ENCODE measurements at regions not wholly inside any gene's neighbourhood (a gene's known extent, or its start where the extent isn't known, plus 50 kb on each side); places are given as distances from the start of the nearest gene placed in this dataset.
A peak's percentile ranks its signal among the peaks of the same experiment; 100 is the strongest.

DNA sequence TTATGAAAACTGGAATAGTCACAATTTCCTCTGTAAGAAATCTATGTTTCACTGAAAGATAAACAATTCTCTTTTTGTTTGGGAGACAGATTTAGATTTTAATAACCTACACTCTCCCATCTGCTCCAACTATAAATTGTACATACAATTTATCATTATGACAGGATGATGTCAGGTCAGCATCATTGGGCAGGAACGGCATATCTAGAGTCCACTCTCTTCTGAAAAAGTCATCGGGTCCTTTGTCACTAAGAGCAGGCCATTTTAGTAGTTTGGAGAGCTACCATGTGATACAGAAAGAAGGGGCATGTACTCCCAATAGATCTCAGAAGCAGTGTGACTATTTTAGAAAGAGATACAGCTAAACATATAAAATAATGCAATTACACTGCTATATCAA, 180.8 kb upstream of the ARGLU1 start:
- Histone ChIP-seq H3K4me3 (ENCODE audit: low read depth, low read length) (no peak overlapping the region), H3K9me3 (ENCODE audit: severe bottlenecking) (peaks cover 3% of the 10 kb centered on the region), H3K27me3 (ENCODE audit: insufficient read depth, low read depth, severe bottlenecking) (peaks cover 3% of the 10 kb centered on the region), H3K27ac (no peak overlapping the region), H3K36me3 (no peaks in the 10 kb centered on the region)
- TF ChIP-seq, protein P1, sequence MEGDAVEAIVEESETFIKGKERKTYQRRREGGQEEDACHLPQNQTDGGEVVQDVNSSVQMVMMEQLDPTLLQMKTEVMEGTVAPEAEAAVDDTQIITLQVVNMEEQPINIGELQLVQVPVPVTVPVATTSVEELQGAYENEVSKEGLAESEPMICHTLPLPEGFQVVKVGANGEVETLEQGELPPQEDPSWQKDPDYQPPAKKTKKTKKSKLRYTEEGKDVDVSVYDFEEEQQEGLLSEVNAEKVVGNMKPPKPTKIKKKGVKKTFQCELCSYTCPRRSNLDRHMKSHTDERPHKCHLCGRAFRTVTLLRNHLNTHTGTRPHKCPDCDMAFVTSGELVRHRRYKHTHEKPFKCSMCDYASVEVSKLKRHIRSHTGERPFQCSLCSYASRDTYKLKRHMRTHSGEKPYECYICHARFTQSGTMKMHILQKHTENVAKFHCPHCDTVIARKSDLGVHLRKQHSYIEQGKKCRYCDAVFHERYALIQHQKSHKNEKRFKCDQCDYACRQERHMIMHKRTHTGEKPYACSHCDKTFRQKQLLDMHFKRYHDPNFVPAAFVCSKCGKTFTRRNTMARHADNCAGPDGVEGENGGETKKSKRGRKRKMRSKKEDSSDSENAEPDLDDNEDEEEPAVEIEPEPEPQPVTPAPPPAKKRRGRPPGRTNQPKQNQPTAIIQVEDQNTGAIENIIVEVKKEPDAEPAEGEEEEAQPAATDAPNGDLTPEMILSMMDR (IDR thresholded peaks at IDR 0.05; ENCODE audit: low read depth, low read length), result no peak
- no peak for DNase-seq

DNA sequence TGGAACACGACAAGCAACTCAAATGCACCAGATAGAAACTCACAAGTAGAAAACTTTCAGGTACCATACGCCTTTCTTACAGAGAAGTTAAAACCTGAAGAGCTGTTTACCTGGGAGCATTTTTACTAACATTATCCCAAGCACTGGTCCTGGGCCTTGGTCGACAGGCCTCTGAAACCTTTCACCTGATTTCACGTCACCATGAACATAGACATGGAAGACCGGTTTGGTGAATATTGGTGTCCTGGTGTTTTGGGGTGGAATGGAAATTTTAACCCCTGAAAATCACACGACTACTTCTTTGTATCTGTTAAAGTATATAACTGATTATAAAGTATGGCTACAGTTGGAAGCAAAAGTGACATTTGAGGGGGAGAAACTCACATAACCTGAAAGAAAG, 176.6 kb upstream of the ARGLU1 start:
- H3K9me3 ChIP-seq (ENCODE audit: severe bottlenecking), result peaks cover 3% of the 10 kb centered on the region
- no peak for DNase-seq
- H3K36me3 ChIP-seq, result no peaks in the 10 kb centered on the region
- no peak overlapping the region for H3K4me3 ChIP-seq (ENCODE audit: low read depth, low read length)
- peaks cover 4% of the 10 kb centered on the region for H3K27me3 ChIP-seq (ENCODE audit: insufficient read depth, low read depth, severe bottlenecking)
- H3K27ac ChIP-seq, result no peak overlapping the region
- TF ChIP-seq, protein P1 (IDR thresholded peaks at IDR 0.05; ENCODE audit: low read depth, low read length), result no peak

DNA sequence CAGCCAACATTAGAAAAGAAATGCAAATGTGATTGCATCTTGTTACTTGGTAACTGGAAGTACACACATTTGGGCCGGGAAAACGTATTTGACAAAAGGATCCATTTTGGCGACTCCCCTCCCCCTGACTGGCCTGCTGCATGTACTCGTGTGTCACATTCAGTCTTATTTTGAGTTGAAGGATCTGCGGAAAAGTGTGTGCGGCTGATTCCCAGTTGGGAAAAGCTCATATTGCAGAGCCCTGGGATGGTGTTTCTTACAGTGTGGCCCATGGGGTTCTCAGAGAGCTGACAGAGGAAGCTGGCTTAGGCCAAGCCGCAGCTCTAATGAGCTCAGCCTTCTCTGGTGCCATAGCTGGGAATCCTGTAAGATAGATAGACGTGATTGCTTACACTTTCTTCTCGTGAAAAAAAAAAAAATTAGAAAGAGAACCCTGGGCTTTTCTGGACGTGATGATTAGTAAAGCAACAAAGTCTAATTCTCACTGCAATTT, 170.3 kb upstream of the ARGLU1 start:
- TF ChIP-seq, protein P1 (IDR thresholded peaks at IDR 0.05; ENCODE audit: low read depth, low read length), result no peak
- peak; percentile 54 for DNase-seq
- Histone ChIP-seq H3K36me3 (no peaks in the 10 kb centered on the region), H3K27me3 (ENCODE audit: insufficient read depth, low read depth, severe bottlenecking) (peaks cover 8% of the 10 kb centered on the region), H3K27ac (no peak overlapping the region), H3K4me3 (ENCODE audit: low read depth, low read length) (no peak overlapping the region), H3K9me3 (ENCODE audit: severe bottlenecking) (peaks cover 5% of the 10 kb centered on the region)

DNA sequence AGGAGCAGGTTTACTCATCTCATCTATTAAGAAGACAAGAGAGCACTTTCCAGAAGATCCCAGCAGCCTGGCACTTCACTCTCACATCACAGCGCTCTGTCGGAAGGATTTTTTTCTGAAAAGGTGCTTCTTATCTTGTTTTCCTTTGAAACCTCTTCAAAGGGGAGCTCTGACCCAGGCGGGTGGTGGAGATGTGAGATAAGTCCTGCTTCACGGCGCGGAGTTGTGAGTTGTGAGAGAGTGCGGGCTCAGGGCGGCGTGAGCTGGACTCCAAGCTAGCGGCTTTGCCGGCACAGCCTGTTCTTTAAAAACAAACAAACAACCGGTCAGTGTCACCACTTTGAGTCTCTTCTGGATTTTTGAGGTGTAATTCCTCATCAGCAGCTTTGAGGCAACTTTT, 169.0 kb upstream of the ARGLU1 start:
- DNase-seq, result no peak
- Histone ChIP-seq H3K9me3 (ENCODE audit: severe bottlenecking) (peaks cover 5% of the 10 kb centered on the region), H3K36me3 (no peaks in the 10 kb centered on the region), H3K27me3 (ENCODE audit: insufficient read depth, low read depth, severe bottlenecking) (peaks cover 8% of the 10 kb centered on the region), H3K27ac (no peak overlapping the region), H3K4me3 (ENCODE audit: low read depth, low read length) (no peak overlapping the region)
- TF ChIP-seq, protein P1 (IDR thresholded peaks at IDR 0.05; ENCODE audit: low read depth, low read length), result no peak

DNA sequence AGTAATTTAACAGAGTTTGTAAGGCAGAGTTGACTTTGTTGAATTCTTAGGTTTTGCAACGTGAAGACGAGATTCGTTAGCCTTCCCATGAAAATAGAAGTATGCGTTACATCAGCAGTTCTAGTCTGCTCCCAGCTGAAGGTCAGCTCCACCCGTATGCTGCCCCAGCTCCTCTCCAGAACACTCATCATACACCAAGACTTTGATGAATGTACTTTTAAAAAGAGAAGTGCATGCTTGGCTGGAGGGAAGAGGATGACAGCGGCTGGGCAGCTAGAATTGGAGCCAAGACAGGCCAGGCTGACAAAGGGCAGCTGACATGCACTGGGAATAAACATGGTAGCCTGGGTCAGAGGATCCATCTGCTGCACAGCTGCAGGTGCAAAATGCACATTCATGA, 166.3 kb upstream of the ARGLU1 start:
- H3K36me3 ChIP-seq, result no peaks in the 10 kb centered on the region
- DNase-seq, result no peak
- H3K9me3 ChIP-seq (ENCODE audit: severe bottlenecking), result peaks cover 5% of the 10 kb centered on the region
- no peak overlapping the region for H3K4me3 ChIP-seq (ENCODE audit: low read depth, low read length)
- H3K27ac ChIP-seq, result no peak overlapping the region
- H3K27me3 ChIP-seq (ENCODE audit: insufficient read depth, low read depth, severe bottlenecking), result peaks cover 6% of the 10 kb centered on the region
- TF ChIP-seq, protein P1 (IDR thresholded peaks at IDR 0.05; ENCODE audit: low read depth, low read length), result no peak

DNA sequence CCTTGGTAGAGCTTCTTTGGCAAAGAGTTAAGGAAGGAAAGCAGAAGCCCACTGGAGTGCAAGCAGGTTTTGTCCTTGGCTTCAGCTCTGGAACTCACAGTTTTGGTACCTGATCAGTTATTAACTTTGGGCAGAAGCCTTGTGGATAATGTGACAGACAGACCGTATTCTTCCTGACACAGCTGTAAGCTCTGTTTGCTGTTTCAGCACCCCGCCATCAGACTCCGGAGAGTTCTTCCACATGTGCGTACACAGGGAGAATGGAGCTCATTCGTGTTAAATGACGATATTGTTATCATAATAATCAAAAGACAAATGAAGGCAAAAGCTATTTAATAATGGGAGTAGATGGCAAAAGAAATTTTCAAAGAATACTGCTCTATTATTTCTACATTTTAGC, 155.1 kb upstream of the ARGLU1 start:
- DNase-seq, result no peak
- TF ChIP-seq, protein P1 (IDR thresholded peaks at IDR 0.05; ENCODE audit: low read depth, low read length), result no peak
- Histone ChIP-seq H3K27ac (no peak overlapping the region), H3K27me3 (ENCODE audit: insufficient read depth, low read depth, severe bottlenecking) (no peaks in the 10 kb centered on the region), H3K36me3 (no peaks in the 10 kb centered on the region), H3K9me3 (ENCODE audit: severe bottlenecking) (no peaks in the 10 kb centered on the region), H3K4me3 (ENCODE audit: low read depth, low read length) (no peak overlapping the region)

Measured in WERI-Rb-1 (cell line).